GM21360 (cell line): ENCODE measurements at regions not wholly inside any gene's neighbourhood (a gene's known extent, or its start where the extent isn't known, plus 50 kb on each side); places are given as distances from the start of the nearest gene placed in this dataset.
"Not testable (repeated sequence)": the region's sequence is repeated elsewhere in the genome, so short reads cannot be mapped to it uniquely, and the experiment has no call there.

ENCODE experiments used
- ATAC-seq: cut with Tn5 transposase; IDR thresholded peaks from one replicate; pipeline ENCODE4 v1.9.1; 2021; ENCODE audit warnings: mild to moderate bottlenecking, moderate library complexity; ENCODE audit not compliant: unreplicated experiment

- peak; percentile 65 for ATAC-seq
These were observed 241.8 kb upstream of the IRF2BP2 start for GRCh38 chr1:234851450-234852438.

- ATAC-seq = no peak
These were observed 239.9 kb upstream of the IRF2BP2 start for GRCh38 chr1:234849832-234850231.

DNA sequence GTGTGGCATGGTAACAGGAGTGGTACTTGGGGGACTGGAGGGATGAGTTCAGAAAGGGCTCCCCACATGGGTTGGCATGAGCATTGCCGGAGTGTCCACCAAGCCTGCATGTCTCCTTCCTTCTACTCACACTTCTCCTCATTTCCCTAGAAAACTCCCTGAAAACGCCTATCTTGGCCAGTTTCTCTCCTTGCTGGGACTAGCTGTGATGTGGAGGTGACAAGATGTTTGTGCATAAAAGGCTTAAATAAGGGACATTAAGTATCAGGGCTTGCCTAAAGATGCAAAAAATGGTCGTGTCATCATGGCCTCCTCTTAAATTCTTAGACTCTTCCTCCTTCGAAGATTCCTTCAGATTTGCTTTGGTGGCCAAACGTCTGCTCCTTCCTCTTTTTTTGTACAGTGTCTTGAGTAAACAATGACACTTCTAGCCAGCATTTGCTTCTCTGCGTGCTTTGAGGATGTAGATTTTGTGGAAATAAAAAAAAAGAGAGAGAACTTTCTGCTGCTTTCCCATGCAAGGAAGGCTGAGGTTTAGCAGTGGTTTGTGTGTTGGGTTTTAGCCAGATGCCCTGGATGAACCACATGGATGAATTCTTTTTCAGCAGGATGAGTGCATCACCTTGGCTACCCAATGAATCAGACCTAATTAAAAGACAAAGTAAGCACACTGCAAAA lies 239.1 kb upstream of the IRF2BP2 start:
- ATAC-seq = no peak

GRCh38 chr1:234846813-234847212 lies 236.8 kb upstream of the IRF2BP2 start:
- not testable (repeated sequence) for ATAC-seq

DNA sequence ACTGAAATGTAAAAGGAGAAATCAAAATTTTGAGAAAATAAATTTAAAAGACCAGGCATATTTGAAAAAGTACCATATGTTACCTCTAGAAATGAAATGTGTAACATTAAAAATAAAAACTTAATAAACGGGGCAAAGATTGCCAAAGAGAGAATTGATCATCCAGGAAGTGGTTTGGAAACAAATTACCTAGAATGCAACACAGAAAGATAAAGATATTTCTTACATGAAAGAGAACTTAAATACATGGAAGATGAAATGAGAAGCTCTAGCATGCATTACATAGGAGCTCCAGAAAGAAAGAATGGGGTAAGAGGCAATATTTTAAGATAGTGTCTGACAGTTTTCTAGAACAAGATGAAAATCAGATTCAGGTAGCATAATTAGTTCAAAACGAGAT lies 235.9 kb upstream of the IRF2BP2 start:
- no peak for ATAC-seq

DNA sequence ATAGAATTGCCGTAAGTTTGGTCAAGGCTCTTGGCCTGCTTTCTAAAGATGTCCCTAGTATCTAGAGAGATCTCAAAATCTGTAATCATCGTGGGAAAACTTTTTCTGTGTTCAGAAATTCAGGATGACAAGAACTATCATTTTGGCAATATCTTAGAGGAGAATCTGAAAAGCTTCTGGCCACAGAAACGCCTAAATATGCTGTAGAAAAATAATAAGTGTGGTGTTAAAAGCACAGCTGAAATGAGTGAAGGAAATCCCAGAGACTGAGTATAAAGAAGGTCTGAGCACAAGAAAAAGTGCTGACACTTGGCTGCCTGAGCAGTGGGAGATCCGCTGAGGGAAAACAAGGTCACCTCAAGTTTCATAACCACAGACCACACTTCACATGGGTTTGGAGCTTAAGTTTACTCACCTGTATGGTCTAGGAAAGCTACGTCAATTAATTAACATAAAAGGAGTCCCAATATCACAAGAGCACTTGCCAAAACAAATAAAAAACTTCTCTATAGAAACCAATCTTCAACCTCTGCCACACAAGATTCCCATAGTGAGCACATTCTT lies 235.2 kb upstream of the IRF2BP2 start:
- ATAC-seq = no peak

GRCh38 chr1:234844479-234845031 lies 234.6 kb upstream of the IRF2BP2 start:
- ATAC-seq = no peak

GRCh38 chr1:234843946-234844345 lies 234.0 kb upstream of the IRF2BP2 start:
- no peak for ATAC-seq

DNA sequence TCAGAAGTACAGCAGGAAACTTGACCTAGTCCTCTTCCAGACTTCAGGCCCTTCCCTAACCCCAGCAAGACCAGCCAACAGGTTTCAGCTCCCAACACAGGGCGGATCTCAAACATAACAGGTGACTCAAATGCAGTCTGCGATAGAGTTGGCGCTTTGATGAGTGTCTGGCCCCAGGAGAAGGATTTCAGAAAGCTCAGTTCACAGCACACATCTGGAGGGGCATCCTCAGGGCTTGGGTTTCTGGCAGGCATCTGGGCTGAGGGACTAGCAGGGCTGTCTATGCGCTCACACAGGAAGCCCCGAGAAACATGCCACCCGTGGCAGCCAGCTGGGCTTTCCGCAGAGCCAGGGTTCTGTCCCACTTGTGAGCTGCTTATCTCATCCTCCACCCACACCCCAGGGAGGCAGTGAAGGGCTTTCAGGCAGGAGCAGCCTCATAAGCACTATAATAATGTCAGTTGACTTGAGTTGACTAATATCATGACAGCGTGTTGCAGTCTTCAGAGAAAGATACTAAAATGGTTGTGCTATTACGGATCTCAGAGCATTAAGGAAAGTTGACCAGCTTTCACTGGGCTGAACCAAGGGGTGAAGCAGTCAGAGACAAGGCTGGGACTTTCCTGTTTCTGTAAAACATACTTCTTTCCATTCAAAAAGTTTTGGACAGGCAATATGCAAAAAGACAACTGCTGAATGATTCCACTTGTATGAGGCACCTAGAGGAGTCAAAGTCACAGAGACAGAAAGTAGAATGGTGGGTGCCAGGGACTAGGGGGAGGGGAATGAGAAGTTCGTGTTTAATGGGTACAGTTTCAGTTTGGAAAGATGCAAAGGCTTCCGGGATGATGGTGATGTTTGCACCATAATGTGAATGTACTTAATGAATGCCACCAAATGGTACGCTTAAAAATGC lies 233.0 kb upstream of the IRF2BP2 start:
- peak; percentile 77 for ATAC-seq

DNA sequence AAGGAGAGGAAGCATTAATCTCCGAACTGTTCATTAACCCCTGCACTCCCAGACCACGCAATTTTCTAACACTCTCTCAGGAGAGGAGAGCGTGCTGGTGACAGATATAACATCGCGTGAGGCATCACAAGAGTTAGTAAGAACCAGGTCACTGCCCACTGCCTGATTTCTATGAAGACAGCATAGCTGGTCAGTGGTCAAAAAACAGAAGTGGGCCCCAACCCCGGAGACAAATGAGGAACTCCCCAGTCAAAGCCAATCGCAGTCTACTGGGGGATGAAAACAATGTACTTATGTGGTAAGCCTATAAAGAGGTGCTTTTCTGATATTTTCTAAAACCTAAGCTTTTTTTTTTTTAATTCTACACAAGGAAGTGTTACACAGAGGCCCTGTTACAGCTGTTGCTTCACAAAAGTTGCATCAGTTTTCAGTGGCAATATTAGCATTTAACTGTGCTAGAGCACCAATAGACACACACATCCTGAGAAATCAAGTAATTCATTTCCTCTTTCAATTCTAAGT lies 231.8 kb upstream of the IRF2BP2 start:
- ATAC-seq = no peak

GRCh38 chr1:234841281-234841680 lies 231.3 kb upstream of the IRF2BP2 start:
- ATAC-seq = no peak

DNA sequence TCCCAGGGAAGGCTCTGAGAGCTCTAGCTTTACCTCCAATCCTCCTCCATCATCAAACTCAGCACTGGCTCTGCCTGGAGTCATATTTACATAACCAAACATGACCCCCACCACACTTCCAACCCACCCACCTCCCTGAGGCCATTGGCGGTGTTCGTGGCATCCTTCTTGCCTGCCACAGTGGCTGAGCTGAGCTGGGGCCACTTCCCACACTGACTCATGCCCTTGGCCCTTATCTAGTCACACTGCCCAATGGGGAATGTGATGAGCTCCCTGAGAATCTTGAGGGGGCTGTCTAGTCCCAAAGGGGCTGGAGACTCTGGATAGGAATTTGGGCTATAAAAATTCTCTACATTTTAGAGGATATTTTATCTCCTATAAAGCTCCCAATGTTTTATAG lies 230.9 kb upstream of the IRF2BP2 start:
- ATAC-seq = no peak

GRCh38 chr1:234840253-234840652 lies 230.3 kb upstream of the IRF2BP2 start:
- ATAC-seq = no peak

- no peak for ATAC-seq
These were observed 229.7 kb upstream of the IRF2BP2 start for GRCh38 chr1:234839663-234840062.

DNA sequence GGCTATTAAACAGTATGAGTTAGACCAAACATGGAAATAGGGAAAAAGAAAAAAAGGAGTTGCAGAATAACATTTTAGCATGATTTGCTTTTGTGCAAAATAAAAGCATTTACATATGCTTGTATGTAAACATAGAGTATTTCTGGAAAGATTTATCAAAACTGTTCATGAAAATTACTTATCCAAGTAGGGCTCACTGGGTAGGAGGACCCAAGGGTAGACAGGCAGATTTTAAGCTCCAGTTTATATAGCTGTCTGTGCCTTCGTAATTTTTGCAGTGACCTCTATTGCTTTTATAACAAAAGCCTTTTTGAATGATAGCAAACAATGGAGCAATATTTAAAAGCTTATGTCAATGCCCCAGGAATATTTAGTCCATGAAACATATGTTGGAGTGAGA lies 228.8 kb upstream of the IRF2BP2 start:
- ATAC-seq = no peak

DNA sequence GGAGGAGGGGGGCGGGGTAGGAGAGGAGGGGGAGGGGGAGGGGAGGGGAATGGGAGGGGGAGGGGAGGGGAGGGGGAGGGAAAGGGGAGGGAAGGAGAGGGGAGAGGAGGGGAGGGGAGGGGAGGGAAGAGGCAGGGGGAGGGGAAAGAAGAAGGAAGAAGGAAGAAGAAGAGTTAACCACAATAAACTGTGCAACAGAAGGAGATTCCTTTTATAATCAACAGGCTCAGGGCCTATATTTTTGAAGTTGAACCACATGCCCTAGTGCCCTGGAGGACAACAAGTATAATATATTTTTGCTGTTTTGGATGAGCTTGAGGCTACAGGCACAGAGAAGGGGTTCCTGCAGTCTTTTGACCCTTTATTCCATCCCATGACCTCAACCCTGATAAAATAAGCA lies 228.2 kb upstream of the IRF2BP2 start:
- ATAC-seq = no peak

GRCh38 chr1:234837713-234838112 lies 227.7 kb upstream of the IRF2BP2 start:
- no peak for ATAC-seq

GRCh38 chr1:234836776-234837357 lies 226.9 kb upstream of the IRF2BP2 start:
- no peak for ATAC-seq

DNA sequence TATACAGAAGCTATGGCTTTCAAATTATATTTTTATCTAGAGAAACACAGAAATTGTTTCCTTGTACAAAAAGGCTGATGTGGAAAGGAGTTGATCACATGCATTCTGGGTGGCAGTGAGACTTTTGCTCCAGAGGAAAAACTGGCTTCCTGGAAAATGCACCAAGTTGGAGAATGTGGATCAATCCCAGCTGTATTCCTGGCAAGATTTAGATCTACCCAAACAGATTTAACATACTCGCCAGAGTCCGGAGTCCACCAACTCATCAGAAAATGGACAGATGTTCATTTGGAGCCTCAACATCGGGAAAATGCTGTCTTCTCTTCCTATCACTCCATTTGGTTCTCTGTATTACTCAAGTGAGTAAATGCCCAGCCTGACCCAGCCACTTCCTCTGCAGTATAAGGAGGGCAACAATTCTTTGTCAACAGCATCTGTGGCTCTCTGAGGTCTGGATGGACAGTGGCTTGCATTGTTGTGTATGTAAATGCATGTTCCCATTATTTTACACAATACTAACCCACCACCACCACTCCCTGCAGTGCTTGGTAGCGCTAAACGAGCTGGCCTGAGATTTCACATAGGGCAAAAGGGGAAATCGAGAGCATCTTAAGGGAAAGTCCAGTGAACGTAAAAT lies 226.2 kb upstream of the IRF2BP2 start:
- ATAC-seq = no peak
